ENCODE measurements at regions not wholly inside any gene's neighbourhood (a gene's known extent, or its start where the extent isn't known, plus 50 kb on each side); places are given as distances from the start of the nearest gene placed in this dataset.

- TF ChIP-seq CTCF (IDR thresholded peaks at IDR 0.05) (no peak), POLR2A (IDR thresholded peaks at IDR 0.05) (no peak)
These were observed 161.3 kb downstream of the INO80D start for GRCh38 chr2:205924676-205925075.

All from lower leg skin (tissue), 3 donors.